ENCODE measurements at regions not wholly inside any gene's neighbourhood (a gene's known extent, or its start where the extent isn't known, plus 50 kb on each side); places are given as distances from the start of the nearest gene placed in this dataset.

GRCh38 chr6:11855743-11856142, 77.1 kb upstream of the ADTRP start:
- DNase-seq (ENCODE audit: insufficient read length, low spot score) (no peak), FAIRE-seq (no peak)
- no peak for TF ChIP-seq CTCF (IDR thresholded peaks at IDR 0.05; ENCODE audit: insufficient read depth, missing control alignments)

- TF ChIP-seq CTCF (IDR thresholded peaks at IDR 0.05; ENCODE audit: insufficient read depth, missing control alignments), result no peak
- FAIRE-seq (no peak), DNase-seq (ENCODE audit: insufficient read length, low spot score) (no peak)
Measured at GRCh38 chr6:11854408-11855165, 76.0 kb upstream of the ADTRP start.

GRCh38 chr6:11853678-11854407, 75.2 kb upstream of the ADTRP start:
- DNase-seq (ENCODE audit: insufficient read length, low spot score) (no peak), FAIRE-seq (no peak)
- no peak for TF ChIP-seq CTCF (IDR thresholded peaks at IDR 0.05; ENCODE audit: insufficient read depth, missing control alignments)

GRCh38 chr6:11852061-11852651, 73.6 kb upstream of the ADTRP start:
- no peak for DNase-seq (ENCODE audit: insufficient read length, low spot score)
- FAIRE-seq, result no peak
- no peak for TF ChIP-seq CTCF (IDR thresholded peaks at IDR 0.05; ENCODE audit: insufficient read depth, missing control alignments)

GRCh38 chr6:11851387-11851786, 72.8 kb upstream of the ADTRP start:
- no peak for TF ChIP-seq CTCF (IDR thresholded peaks at IDR 0.05; ENCODE audit: insufficient read depth, missing control alignments)
- DNase-seq (ENCODE audit: insufficient read length, low spot score), result no peak
- no peak for FAIRE-seq

GRCh38 chr6:11848852-11849731, 70.5 kb upstream of the ADTRP start:
- no peak for TF ChIP-seq CTCF (IDR thresholded peaks at IDR 0.05; ENCODE audit: insufficient read depth, missing control alignments)
- DNase-seq (ENCODE audit: insufficient read length, low spot score), result no peak
- FAIRE-seq, result no peak

All from D721Med (cell line).